Activated naive CD8-positive, alpha-beta T cell treated with anti-CD3 and anti-CD28 coated beads, Interleukin-2, amount 50 U/mL, for 24 hours (primary cell): ENCODE measurements at regions not wholly inside any gene's neighbourhood (a gene's known extent, or its start where the extent isn't known, plus 50 kb on each side); places are given as distances from the start of the nearest gene placed in this dataset.
"Not testable (repeated sequence)": the region's sequence is repeated elsewhere in the genome, so short reads cannot be mapped to it uniquely, and the experiment has no call there.

Source experiments
- ATAC-seq: fragments of 150-1000 bp; cut with Tn5 transposase; one replicate; pipeline ENCODE4 v1.10.0; 2021
- DNase-seq: peaks from one replicate; pipeline ENCODE4 v3.0.0; 2021
- H3K27ac Mint-ChIP-seq: one replicate; pipeline ENCODE4 v1.8.0; 2021; ENCODE audit warnings: mild to moderate bottlenecking, mixed read lengths
- H3K27me3 Mint-ChIP-seq: one replicate; pipeline ENCODE4 v1.8.0; 2021; ENCODE audit warnings: mixed read lengths
- H3K36me3 Mint-ChIP-seq: one replicate; pipeline ENCODE4 v1.8.0; 2021; ENCODE audit warnings: low read depth, mixed read lengths
- H3K4me1 Mint-ChIP-seq: one replicate; pipeline ENCODE4 v1.8.0; 2021; ENCODE audit warnings: mixed read lengths
- H3K4me3 Mint-ChIP-seq: one replicate; pipeline ENCODE4 v1.8.0; 2021; ENCODE audit warnings: mild to moderate bottlenecking, moderate library complexity, mixed read lengths
- H3K9me3 Mint-ChIP-seq: one replicate; pipeline ENCODE4 v1.8.0; 2021; ENCODE audit warnings: mixed read lengths

DNA sequence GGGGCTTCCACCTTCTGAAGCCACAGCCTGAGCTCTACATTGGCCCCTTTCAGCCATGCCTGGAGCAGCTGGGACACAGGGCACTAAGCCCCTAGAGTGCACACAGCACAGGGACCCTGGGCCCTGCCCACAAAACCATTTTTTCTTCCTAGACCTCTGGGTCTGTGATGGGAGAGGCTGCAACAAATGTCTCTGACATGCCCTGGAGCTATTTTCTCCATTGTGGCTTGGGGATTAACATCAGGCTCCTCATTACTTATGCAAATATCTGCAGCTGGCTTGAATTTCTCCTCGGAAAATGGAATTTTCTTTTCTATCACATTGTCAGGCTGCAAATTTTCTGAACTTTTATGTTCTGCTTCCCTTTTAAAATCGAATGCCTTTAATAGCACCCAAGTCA lies 795.7 kb downstream of the LTN1 start:
- Mint-ChIP-seq H3K27ac (no peak overlapping the region), H3K4me3 (no peak overlapping the region), H3K27me3 (no peaks in the 10 kb centered on the region), H3K9me3 (peaks cover 29% of the 10 kb centered on the region), H3K4me1 (no peaks in the 10 kb centered on the region), H3K36me3 (no peaks in the 10 kb centered on the region)
- DNase-seq (no peak), ATAC-seq (no peak)

DNA sequence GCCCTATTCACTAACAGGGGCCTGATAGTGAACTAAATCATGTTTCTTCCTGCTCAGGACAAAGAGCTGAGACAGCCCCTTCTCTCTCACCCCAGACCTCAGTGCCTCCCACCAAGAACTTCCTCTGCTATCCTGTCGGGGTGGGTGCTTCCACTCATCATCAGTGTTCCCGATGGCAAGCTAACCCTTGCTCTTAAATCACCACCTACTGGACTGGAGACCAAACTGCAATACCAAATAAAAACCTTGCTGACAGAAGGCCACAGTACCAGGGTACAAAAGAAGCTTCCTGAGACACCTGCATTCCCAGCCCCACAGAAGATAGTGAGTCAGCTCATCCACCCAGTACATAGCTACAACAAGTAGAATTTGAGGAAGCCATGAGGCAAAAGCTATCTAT lies 799.5 kb downstream of the LTN1 start:
- Mint-ChIP-seq H3K36me3 (no peaks in the 10 kb centered on the region), H3K27ac (no peak overlapping the region), H3K27me3 (no peaks in the 10 kb centered on the region), H3K4me3 (no peak overlapping the region), H3K4me1 (no peaks in the 10 kb centered on the region), H3K9me3 (peaks cover 29% of the 10 kb centered on the region)
- DNase-seq (no peak), ATAC-seq (no peak)

DNA sequence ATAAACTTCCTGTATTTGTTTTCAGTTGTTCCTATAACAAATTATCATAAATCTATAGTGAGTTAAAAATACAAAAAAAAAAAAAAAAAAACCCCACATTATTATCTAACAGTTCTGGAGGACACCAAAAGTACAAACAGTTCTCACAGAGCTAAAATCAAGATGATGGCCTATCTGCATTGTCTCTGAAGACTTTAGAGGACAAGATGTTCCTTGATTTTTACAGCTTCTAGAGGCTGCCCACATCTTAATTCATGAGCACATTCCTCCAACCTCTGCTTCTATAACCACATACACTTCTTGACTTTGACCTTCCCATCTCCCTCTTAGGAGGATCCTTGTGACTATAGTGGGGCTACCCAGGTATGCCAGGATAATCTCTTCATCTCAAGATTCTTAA lies 806.1 kb downstream of the LTN1 start:
- H3K4me1 Mint-ChIP-seq = no peaks in the 10 kb centered on the region

DNA sequence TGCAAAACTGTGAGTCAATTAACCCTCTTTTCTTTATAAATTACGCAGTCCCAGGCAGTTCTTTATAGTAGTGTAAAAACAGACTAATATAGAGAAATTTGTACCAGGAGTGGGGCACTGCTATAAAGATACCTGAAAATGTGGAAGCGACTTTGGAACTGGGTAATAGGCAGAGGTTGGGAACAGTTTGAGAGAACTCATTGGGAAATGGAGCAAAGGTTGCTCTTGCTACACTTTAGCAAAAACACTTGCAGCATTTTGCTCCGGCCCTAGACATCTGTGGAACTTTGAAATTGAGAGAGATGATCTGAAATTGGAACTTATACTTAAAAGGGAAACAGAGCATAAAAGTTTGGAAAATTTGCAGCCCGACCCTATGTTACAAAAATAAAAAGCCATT lies 810.9 kb downstream of the LTN1 start:
- no peaks in the 10 kb centered on the region for H3K4me1 Mint-ChIP-seq
- no peak for DNase-seq
- no peaks in the 10 kb centered on the region for H3K27me3 Mint-ChIP-seq
- no peak overlapping the region for H3K27ac Mint-ChIP-seq
- H3K36me3 Mint-ChIP-seq = no peaks in the 10 kb centered on the region
- H3K9me3 Mint-ChIP-seq = peaks cover 4% of the 10 kb centered on the region
- ATAC-seq = no peak
- no peak overlapping the region for H3K4me3 Mint-ChIP-seq

More for the DNA sequence above, 806.1 kb downstream of the LTN1 start:
- Mint-ChIP-seq H3K4me3 (no peak overlapping the region), H3K27me3 (no peaks in the 10 kb centered on the region), H3K27ac (no peak overlapping the region), H3K36me3 (no peaks in the 10 kb centered on the region), H3K9me3 (peaks cover 7% of the 10 kb centered on the region)
- ATAC-seq = no peak
- DNase-seq = no peak

DNA sequence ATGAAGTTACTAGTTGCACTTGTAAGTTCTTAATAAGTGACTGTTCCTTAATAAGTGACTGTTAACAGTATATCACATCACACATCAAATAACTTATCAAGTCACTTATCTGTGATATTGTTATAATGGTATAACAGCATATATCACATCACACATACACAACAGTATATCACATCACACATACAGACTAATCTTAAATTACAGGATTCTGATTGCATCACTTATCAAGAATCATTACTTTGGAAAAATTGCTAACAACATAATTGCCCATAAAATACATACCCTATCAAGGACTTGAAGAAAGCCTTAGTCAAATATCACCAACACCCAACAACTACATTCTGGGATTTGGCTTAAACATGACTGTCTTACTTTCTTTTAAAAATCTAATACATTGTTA lies 813.5 kb downstream of the LTN1 start:
- Mint-ChIP-seq H3K4me3 (no peak overlapping the region), H3K4me1 (no peaks in the 10 kb centered on the region), H3K36me3 (no peaks in the 10 kb centered on the region), H3K9me3 (peaks cover 4% of the 10 kb centered on the region), H3K27ac (no peak overlapping the region), H3K27me3 (peaks cover 2% of the 10 kb centered on the region)
- ATAC-seq (no peak), DNase-seq (no peak)

DNA sequence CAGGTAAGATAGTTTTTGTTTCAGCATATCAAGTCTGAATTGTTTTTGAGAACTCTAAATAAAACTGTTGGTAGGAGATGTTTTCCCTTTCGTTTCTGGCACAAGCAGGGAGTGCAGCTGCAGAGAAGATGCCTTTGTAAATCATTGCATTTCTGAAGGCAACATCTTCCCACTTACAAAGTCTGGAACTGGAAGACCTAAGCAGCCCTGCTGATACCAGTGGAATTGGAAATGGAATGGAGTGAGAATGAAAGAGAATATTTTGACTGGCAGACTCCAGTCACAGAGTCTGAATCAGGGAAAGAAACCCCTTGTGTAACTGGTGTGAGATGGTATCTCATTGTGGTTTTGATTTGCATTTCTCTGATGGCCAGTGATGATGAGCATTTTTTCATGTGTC lies 815.6 kb downstream of the LTN1 start:
- H3K9me3 Mint-ChIP-seq = peaks cover 4% of the 10 kb centered on the region
- H3K27ac Mint-ChIP-seq = no peak overlapping the region
- H3K4me1 Mint-ChIP-seq = no peaks in the 10 kb centered on the region
- ATAC-seq (no peak), DNase-seq (no peak)
- no peak overlapping the region for H3K4me3 Mint-ChIP-seq
- peaks cover 2% of the 10 kb centered on the region for H3K27me3 Mint-ChIP-seq
- no peaks in the 10 kb centered on the region for H3K36me3 Mint-ChIP-seq

DNA sequence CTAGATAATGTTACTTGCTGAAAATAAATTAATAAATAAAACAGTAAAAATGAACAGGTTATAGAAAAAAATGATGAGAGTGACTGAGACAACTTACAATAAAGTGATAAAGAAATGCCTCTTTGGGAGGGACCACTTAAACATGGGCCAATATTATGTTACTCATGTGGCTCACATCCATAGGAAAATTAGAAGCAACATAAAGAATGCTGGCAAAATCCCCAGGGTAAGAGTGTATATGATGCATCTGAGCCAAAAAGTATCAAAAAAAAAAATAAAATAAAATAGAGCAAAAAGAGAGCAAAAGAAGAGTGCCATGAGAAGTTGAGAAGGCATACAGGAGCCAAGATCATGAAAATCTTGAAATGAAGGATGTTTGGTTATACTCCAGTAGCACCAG lies 818.0 kb downstream of the LTN1 start:
- ATAC-seq (no peak), DNase-seq (no peak)
- Mint-ChIP-seq H3K27ac (no peak overlapping the region), H3K4me1 (no peaks in the 10 kb centered on the region), H3K36me3 (no peaks in the 10 kb centered on the region), H3K27me3 (peaks cover 2% of the 10 kb centered on the region), H3K4me3 (no peak overlapping the region), H3K9me3 (no peaks in the 10 kb centered on the region)

DNA sequence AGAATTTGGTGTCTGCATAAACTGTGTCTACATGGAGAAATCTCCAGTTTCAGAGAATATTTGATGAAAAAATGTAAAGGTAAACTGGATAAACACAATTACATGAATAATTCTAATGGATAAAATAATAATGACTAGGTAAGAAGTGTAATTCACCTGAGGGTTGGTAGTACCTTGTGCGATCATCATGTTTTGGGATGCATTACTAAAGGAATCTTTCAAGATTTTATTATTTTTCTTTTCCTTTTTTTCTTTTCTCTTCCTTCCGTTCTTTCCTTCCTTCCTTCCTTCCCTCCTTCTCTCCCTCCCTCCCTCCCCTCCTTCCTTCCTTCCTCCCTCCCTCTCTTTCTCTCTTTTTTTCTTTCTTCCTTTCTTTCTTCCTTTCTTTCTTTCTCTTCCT lies 818.7 kb downstream of the LTN1 start:
- Mint-ChIP-seq H3K27ac (no peak overlapping the region), H3K27me3 (peaks cover 2% of the 10 kb centered on the region), H3K4me3 (no peak overlapping the region), H3K9me3 (no peaks in the 10 kb centered on the region), H3K4me1 (no peaks in the 10 kb centered on the region), H3K36me3 (no peaks in the 10 kb centered on the region)
- DNase-seq (no peak), ATAC-seq (no peak)

DNA sequence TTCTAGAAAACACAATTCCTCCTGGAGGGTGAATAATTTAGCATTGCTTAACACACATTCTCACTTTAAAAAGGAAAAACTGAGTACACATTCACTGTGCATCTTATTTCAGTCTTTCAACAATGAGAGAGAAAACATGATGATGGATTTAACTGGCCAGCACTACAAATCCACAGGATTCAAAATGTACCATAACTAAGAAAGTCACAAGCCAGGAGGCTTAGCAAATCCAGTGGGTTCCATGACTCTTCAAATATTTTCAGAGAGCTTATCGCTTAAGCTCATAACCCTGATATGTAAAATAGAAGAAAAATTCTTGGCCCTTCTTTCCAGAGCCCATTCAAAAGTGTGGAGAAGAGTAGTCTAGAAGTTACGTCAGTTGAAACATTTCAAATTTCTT lies 820.3 kb downstream of the LTN1 start:
- Mint-ChIP-seq H3K4me3 (no peak overlapping the region), H3K27ac (no peak overlapping the region), H3K36me3 (no peaks in the 10 kb centered on the region), H3K4me1 (no peaks in the 10 kb centered on the region), H3K27me3 (peaks cover 2% of the 10 kb centered on the region), H3K9me3 (no peaks in the 10 kb centered on the region)
- DNase-seq (no peak), ATAC-seq (no peak)

DNA sequence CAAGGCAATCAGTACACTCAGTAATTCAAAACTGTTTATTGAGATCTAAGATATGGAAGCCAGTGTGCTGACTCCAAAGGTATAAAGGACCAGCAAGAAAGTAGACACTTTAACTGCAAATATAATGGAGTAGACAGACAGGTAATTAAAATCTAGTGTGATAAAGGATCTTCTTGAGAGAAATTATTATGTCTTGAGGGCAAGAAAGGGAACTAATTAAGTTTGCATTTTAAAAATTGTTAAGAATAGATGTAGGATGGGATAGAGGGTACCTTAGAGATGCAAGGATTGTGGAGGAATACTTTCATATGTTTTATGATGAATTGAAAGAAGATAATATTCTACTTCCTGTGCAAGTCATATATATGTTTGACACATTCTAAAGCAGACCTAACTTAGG lies 825.3 kb downstream of the LTN1 start:
- DNase-seq = no peak
- Mint-ChIP-seq H3K27ac (no peak overlapping the region), H3K36me3 (no peaks in the 10 kb centered on the region), H3K27me3 (no peaks in the 10 kb centered on the region), H3K4me3 (no peak overlapping the region), H3K9me3 (no peaks in the 10 kb centered on the region), H3K4me1 (no peaks in the 10 kb centered on the region)
- no peak for ATAC-seq

DNA sequence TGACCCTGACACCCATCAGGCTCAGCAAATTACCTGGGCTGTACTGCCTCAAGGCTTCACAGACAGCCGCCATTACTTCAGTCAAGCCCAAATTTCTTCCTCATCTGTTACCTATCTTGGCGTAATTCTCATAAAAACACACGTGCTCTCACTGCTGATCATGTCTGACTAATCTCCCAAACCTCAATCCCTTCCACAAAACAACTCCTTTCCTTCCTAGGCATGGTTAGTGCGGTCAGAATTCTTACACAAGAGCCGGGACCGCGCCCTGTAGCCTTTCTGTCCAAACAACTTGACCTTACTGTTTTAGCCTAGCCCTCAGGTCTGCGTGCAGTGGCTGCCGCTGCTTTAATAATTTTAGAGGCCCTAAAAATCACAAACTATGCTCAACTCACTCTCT lies 828.2 kb downstream of the LTN1 start:
- H3K4me1 Mint-ChIP-seq, H3K36me3 Mint-ChIP-seq, ATAC-seq, H3K9me3 Mint-ChIP-seq, H3K27ac Mint-ChIP-seq, H3K4me3 Mint-ChIP-seq, DNase-seq, H3K27me3 Mint-ChIP-seq: not testable (repeated sequence)

DNA sequence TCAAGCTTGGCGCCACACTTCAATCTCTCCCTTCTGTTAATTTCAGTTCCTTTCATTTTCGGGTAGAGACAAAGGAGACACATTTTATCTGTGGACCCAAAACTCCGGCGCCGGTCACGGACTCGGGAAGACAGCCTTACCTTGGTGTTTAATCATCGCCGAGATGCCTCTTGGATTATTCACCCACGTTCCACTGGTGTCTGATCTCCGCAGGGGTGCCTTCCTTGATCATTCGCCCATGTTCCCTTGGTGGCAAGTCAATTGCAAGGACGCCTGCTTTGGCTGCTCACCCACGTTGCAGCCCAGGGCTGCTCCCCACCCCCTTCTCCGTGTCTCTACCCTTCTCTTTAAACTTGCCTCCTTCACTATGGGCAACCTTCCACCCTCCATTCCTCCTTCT lies 830.6 kb downstream of the LTN1 start:
- H3K36me3 Mint-ChIP-seq, H3K4me1 Mint-ChIP-seq, ATAC-seq, H3K27me3 Mint-ChIP-seq, H3K27ac Mint-ChIP-seq, DNase-seq, H3K9me3 Mint-ChIP-seq, H3K4me3 Mint-ChIP-seq: not testable (repeated sequence)

DNA sequence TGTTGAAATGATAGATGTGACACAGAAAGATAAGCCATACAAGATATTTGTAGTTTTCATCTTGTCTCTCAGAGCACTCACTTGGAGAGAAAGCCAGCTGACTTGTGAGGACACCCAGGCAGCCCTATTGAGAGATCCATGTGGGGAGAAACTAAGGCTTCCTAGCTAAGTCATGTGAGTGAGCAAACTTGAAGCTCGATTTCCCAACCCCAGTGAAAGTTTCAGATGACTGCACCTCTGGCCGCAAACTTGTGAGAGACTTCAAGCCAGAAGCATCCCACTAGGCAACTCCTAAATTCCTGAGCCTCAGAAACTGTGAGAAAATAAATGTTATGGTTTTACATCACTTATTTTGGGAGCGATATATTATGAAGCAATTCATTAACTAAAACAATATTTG lies 832.3 kb downstream of the LTN1 start:
- H3K4me1 Mint-ChIP-seq = no peaks in the 10 kb centered on the region
- ATAC-seq (no peak), DNase-seq (no peak)
- H3K4me3 Mint-ChIP-seq = no peak overlapping the region
- H3K27me3 Mint-ChIP-seq = no peaks in the 10 kb centered on the region
- no peaks in the 10 kb centered on the region for H3K36me3 Mint-ChIP-seq
- H3K27ac Mint-ChIP-seq = no peak overlapping the region
- H3K9me3 Mint-ChIP-seq = no peaks in the 10 kb centered on the region

DNA sequence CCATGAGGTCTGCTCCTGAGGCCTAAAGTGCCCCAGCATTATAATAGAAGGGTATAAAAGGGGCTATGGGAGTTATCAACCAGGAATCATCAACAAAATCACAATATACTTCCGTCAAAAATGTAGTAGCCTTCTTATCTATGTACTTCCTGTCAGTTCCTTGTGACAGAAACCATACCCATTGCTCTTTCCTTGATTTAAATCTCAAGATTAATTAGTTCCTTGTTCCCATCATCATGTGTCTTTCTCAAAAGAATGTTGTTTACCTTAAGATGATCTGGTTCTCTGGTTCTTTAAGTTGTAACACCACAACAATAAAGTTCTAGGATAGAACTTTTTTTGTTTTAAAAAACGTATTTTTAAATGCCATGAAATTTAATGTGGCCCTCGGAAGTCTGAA lies 833.3 kb downstream of the LTN1 start:
- Mint-ChIP-seq H3K27ac (no peak overlapping the region), H3K9me3 (no peaks in the 10 kb centered on the region), H3K4me1 (no peaks in the 10 kb centered on the region), H3K4me3 (no peak overlapping the region), H3K27me3 (no peaks in the 10 kb centered on the region), H3K36me3 (no peaks in the 10 kb centered on the region)
- DNase-seq (no peak), ATAC-seq (no peak)

DNA sequence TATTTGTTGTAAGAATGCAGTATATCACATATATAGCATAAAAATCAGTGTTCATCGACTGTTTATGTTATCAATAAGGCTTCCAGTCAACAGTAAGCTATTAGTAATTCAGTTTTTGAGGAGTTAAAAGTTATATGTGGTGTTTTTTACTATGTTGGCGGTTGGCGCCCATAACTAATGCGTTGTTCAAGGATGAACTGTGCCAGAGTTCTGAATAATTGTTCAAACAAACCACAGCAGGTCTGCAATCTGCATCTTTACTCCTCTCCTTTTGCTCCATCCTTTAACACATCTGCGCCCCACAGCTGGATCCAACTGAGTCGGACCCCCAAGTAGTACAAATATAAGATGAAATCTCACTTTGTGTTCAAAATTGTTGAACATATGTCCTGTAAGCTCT lies 836.1 kb downstream of the LTN1 start:
- Mint-ChIP-seq H3K27me3 (no peaks in the 10 kb centered on the region), H3K27ac (no peak overlapping the region), H3K4me1 (no peaks in the 10 kb centered on the region), H3K36me3 (no peaks in the 10 kb centered on the region), H3K9me3 (no peaks in the 10 kb centered on the region), H3K4me3 (no peak overlapping the region)
- DNase-seq (no peak), ATAC-seq (no peak)

DNA sequence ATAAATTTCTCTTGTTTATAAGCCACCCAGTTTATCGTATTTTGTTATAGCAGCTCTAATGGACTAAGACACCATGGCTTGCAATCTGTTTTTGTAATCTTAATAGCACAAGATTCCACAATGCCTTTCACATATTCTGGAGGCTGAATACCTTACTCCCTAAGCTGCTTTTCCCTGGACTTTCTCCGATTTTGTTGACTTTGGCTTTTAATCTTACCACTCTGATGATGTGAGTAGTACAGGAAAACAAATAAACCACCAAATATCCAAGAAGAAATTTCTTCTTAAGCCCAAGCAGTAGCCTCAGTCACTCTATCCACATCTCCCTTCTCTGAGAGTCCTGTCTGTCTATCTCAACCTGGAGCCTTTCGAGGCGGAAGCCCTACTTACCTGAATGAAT lies 838.6 kb downstream of the LTN1 start:
- DNase-seq (no peak), ATAC-seq (no peak)
- Mint-ChIP-seq H3K27me3 (no peaks in the 10 kb centered on the region), H3K4me1 (no peaks in the 10 kb centered on the region), H3K4me3 (no peak overlapping the region), H3K27ac (no peak overlapping the region), H3K9me3 (no peaks in the 10 kb centered on the region), H3K36me3 (no peaks in the 10 kb centered on the region)
